RWPE2 (cell line): ENCODE measurements at regions not wholly inside any gene's neighbourhood (a gene's known extent, or its start where the extent isn't known, plus 50 kb on each side); places are given as distances from the start of the nearest gene placed in this dataset.

ENCODE experiments used
- ATAC-seq: fragments of 200-7000 bp; cut with Tn5 transposase; 3 replicates; pipeline ENCODE4 v1.9.1; 2021; ENCODE audit warnings: low read depth
- DNase-seq: peaks from one replicate; pipeline ENCODE4 v3.0.0-alpha.2; 2020; ENCODE audit warnings: low spot score
- H3K27ac ChIP-seq: fragments of 450-650 bp; 2 replicates; pipeline ENCODE4 v1.5.1; 2017; ENCODE audit warnings: mild to moderate bottlenecking; ENCODE audit not compliant: poor library complexity, severe bottlenecking
- H3K27me3 ChIP-seq: fragments of 250-450 bp; sonication (Bioruptor Pico); 2 replicates; pipeline ENCODE4 v1.5.1; 2021; ENCODE audit warnings: mild to moderate bottlenecking, moderate library complexity; ENCODE audit not compliant: insufficient read depth, poor library complexity, severe bottlenecking
- H3K36me3 ChIP-seq: fragments of 250-450 bp; sonication (Bioruptor Pico); 2 replicates; pipeline ENCODE4 v1.5.1; 2020; ENCODE audit warnings: low read depth, mild to moderate bottlenecking, moderate library complexity
- H3K4me1 ChIP-seq: fragments of 250-450 bp; sonication (Bioruptor Pico); 2 replicates; pipeline ENCODE4 v1.5.1; 2021; ENCODE audit warnings: mild to moderate bottlenecking, moderate library complexity; ENCODE audit not compliant: insufficient read depth, poor library complexity, severe bottlenecking
- H3K4me3 ChIP-seq: fragments of 250-450 bp; sonication (Bioruptor Pico); 2 replicates; pipeline ENCODE4 v1.5.1; 2021; ENCODE audit warnings: mild to moderate bottlenecking, moderate library complexity; ENCODE audit not compliant: severe bottlenecking
- H3K9me3 ChIP-seq: fragments of 250-450 bp; sonication (Bioruptor Pico); 2 replicates; pipeline ENCODE4 v1.5.1; 2021; ENCODE audit warnings: mild to moderate bottlenecking, moderate library complexity; ENCODE audit not compliant: severe bottlenecking
- CTCF ChIP-seq: fragments of 450-650 bp; IDR thresholded peaks from one replicate; pipeline ENCODE4 v1.5.1; 2017; ENCODE audit warnings: mild to moderate bottlenecking, moderate library complexity; ENCODE audit not compliant: poor library complexity, severe bottlenecking

- no peak for DNase-seq
- H3K4me3 ChIP-seq, result no peak overlapping the region
- TF ChIP-seq CTCF, result no peak
- no peak for ATAC-seq
- no peaks in the 10 kb centered on the region for H3K9me3 ChIP-seq
- no peak overlapping the region for H3K27ac ChIP-seq
- H3K36me3 ChIP-seq, result 0 out of 2 replicates have a peak, but pooled peaks cover 8% of the 10 kb centered on the region
- H3K27me3 ChIP-seq, result no peaks in the 10 kb centered on the region
- no peaks in the 10 kb centered on the region for H3K4me1 ChIP-seq
Observed at GRCh38 chr1:60589046-60589748, 493.2 kb upstream of the NFIA start.

- Histone ChIP-seq H3K36me3 (0 out of 2 replicates have a peak, but pooled peaks cover 3% of the 10 kb centered on the region), H3K4me3 (no peak overlapping the region)
- no peak for ATAC-seq
Observed at GRCh38 chr1:60584371-60584770, 498.0 kb upstream of the NFIA start.

DNA sequence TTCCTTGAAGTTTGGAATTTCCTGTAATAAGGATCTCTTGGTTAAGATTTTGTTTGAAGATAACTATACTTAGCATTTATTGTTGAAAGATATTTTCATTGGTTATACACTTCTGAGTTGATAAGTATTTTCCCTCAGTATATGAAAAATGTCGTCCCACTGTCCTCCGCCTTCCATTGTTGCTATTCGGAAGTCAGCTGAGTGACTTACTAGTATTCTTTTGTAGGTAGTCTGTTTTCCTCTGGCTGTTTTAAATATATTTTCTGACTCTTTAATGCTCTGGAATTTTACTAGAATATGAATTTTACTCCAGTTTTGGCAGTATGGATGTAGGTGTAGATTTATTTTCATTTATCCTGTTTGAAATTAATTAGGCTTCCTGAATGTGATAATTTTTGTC, 498.7 kb upstream of the NFIA start:
- no peak for DNase-seq
- no peak overlapping the region for H3K4me3 ChIP-seq

More at GRCh38 chr1:60584371-60584770, 498.0 kb upstream of the NFIA start:
- Histone ChIP-seq H3K27ac (no peak overlapping the region), H3K9me3 (no peaks in the 10 kb centered on the region), H3K4me1 (no peaks in the 10 kb centered on the region), H3K27me3 (no peaks in the 10 kb centered on the region)
- no peak for DNase-seq
- TF ChIP-seq CTCF, result no peak

GRCh38 chr1:60581455-60582220, 500.7 kb upstream of the NFIA start:
- no peak for ATAC-seq
- Histone ChIP-seq H3K4me3 (no peak overlapping the region), H3K27ac (no peak overlapping the region), H3K9me3 (no peaks in the 10 kb centered on the region), H3K36me3 (0 out of 2 replicates have a peak, but pooled peaks cover 3% of the 10 kb centered on the region), H3K4me1 (no peaks in the 10 kb centered on the region), H3K27me3 (no peaks in the 10 kb centered on the region)
- no peak for TF ChIP-seq CTCF
- no peak for DNase-seq

More for the DNA sequence above, 498.7 kb upstream of the NFIA start:
- H3K27me3 ChIP-seq, result no peaks in the 10 kb centered on the region
- no peak for ATAC-seq
- TF ChIP-seq CTCF, result no peak
- no peaks in the 10 kb centered on the region for H3K4me1 ChIP-seq
- H3K27ac ChIP-seq, result no peak overlapping the region
- 0 out of 2 replicates have a peak, but pooled peaks cover 3% of the 10 kb centered on the region for H3K36me3 ChIP-seq
- no peaks in the 10 kb centered on the region for H3K9me3 ChIP-seq
